Kidney capillary endothelial cell (primary cell): ENCODE measurements at regions not wholly inside any gene's neighbourhood (a gene's known extent, or its start where the extent isn't known, plus 50 kb on each side); places are given as distances from the start of the nearest gene placed in this dataset.

Experiments
- DNase-seq: peaks from one replicate; pipeline ENCODE4 v3.0.0-alpha.2; 2018; ENCODE audit warnings: low spot score

GRCh38 chr10:78623578-78624215 is 445.1 kb upstream of the ZMIZ1 start:
- DNase-seq = peak; percentile 7

- no peak for DNase-seq
Observed at GRCh38 chr10:78624791-78625190, 444.0 kb upstream of the ZMIZ1 start.

- no peak for DNase-seq
Observed at GRCh38 chr10:78626471-78626870, 442.3 kb upstream of the ZMIZ1 start.

- no peak for DNase-seq
Observed at GRCh38 chr10:78627254-78627795, 441.4 kb upstream of the ZMIZ1 start.

- no peak for DNase-seq
Observed at GRCh38 chr10:78628976-78629375, 439.8 kb upstream of the ZMIZ1 start.

GRCh38 chr10:78629773-78630172 is 439.0 kb upstream of the ZMIZ1 start:
- no peak for DNase-seq

GRCh38 chr10:78630944-78631838 is 437.6 kb upstream of the ZMIZ1 start:
- DNase-seq = no peak

GRCh38 chr10:78634389-78634815 is 434.4 kb upstream of the ZMIZ1 start:
- no peak for DNase-seq

GRCh38 chr10:78634835-78635234 is 433.9 kb upstream of the ZMIZ1 start:
- DNase-seq = no peak

- no peak for DNase-seq
Observed at GRCh38 chr10:78639629-78640028, 429.1 kb upstream of the ZMIZ1 start.

GRCh38 chr10:78640796-78641636 is 427.8 kb upstream of the ZMIZ1 start:
- no peak for DNase-seq

GRCh38 chr10:78641693-78642092 is 427.1 kb upstream of the ZMIZ1 start:
- DNase-seq = no peak

GRCh38 chr10:78642269-78642816 is 426.4 kb upstream of the ZMIZ1 start:
- DNase-seq = no peak

GRCh38 chr10:78643513-78643912 is 425.3 kb upstream of the ZMIZ1 start:
- DNase-seq = no peak

- no peak for DNase-seq
Observed at GRCh38 chr10:78644550-78644949, 424.2 kb upstream of the ZMIZ1 start.

- DNase-seq = no peak
Observed at GRCh38 chr10:78645169-78645686, 423.5 kb upstream of the ZMIZ1 start.

- no peak for DNase-seq
Observed at GRCh38 chr10:78645975-78646374, 422.8 kb upstream of the ZMIZ1 start.

GRCh38 chr10:78648256-78648860 is 420.4 kb upstream of the ZMIZ1 start:
- no peak for DNase-seq

GRCh38 chr10:78649429-78649828 is 419.3 kb upstream of the ZMIZ1 start:
- no peak for DNase-seq

- DNase-seq = no peak
Observed at GRCh38 chr10:78650122-78650521, 418.6 kb upstream of the ZMIZ1 start.

- DNase-seq = no peak
Observed at GRCh38 chr10:78651287-78651686, 417.5 kb upstream of the ZMIZ1 start.
